Keratinocyte (primary cell): ENCODE measurements at regions not wholly inside any gene's neighbourhood (a gene's known extent, or its start where the extent isn't known, plus 50 kb on each side); places are given as distances from the start of the nearest gene placed in this dataset.

ENCODE experiments used
- DNase-seq: peaks from one replicate; pipeline ENCODE4 v3.0.0-alpha.2; 2011; ENCODE audit warnings: low read depth, missing footprints, low spot score
- FAIRE-seq: peaks from 2 replicates; lab custom pipeline; 2011; peaks lifted over from hg19 to GRCh38; lab: Jason Lieb, UNC
- H2AFZ ChIP-seq: 2 replicates; pipeline ENCODE4 v1.6.0; 2012; ENCODE audit warnings: low read length, control low read depth, inconsistent platforms; ENCODE audit not compliant: control insufficient read depth
- H3K27ac ChIP-seq: 2 replicates; pipeline ENCODE4 v1.5.1; 2011; ENCODE audit warnings: low read length; ENCODE audit not compliant: control insufficient read depth, insufficient read depth
- H3K27me3 ChIP-seq: 3 replicates; pipeline ENCODE4 v1.6.0; 2011; ENCODE audit warnings: low read length; ENCODE audit not compliant: control insufficient read depth, insufficient read depth; ENCODE audit errors: extremely low read depth
- H3K36me3 ChIP-seq, 2 experiments: 2 replicates in 1 of 2; 3 replicates in 1 of 2; pipeline ENCODE4 v1.5.1; 2011; ENCODE audit warnings: low read length in 2 of 2, mild to moderate bottlenecking in 1 of 2; ENCODE audit not compliant: control insufficient read depth in 2 of 2, insufficient read depth in 2 of 2; ENCODE audit errors: extremely low read depth in 1 of 2
- H3K4me1 ChIP-seq: 3 replicates; pipeline ENCODE4 v1.5.1; 2011; ENCODE audit warnings: low read length; ENCODE audit not compliant: control insufficient read depth, insufficient read depth; ENCODE audit errors: extremely low read depth
- H3K4me2 ChIP-seq: 3 replicates; pipeline ENCODE4 v1.6.0; 2011; ENCODE audit warnings: low read depth, low read length; ENCODE audit not compliant: control insufficient read depth, insufficient read depth; ENCODE audit errors: extremely low read depth
- H3K4me3 ChIP-seq, 3 experiments: fragments of 200-600 bp in 1 of 3; sonication (generic) in 1 of 3; 2 replicates in 2 of 3; 3 replicates in 1 of 3; pipeline ENCODE4 v1.5.1; 2011 to 2016; ENCODE audit warnings: low read length in 3 of 3, mild to moderate bottlenecking in 3 of 3, control low read depth in 2 of 3, inconsistent platforms in 1 of 3, low read depth in 1 of 3, mixed read lengths in 1 of 3, mixed run types in 1 of 3, moderate library complexity in 1 of 3; ENCODE audit not compliant: control insufficient read depth in 2 of 3, insufficient read depth in 2 of 3; ENCODE audit errors: extremely low read depth in 1 of 3
- H3K79me2 ChIP-seq: 2 replicates; pipeline ENCODE4 v1.6.0; 2012; ENCODE audit warnings: low read length; ENCODE audit not compliant: control insufficient read depth, insufficient read depth
- H3K9ac ChIP-seq: 3 replicates; pipeline ENCODE4 v1.6.0; 2011; ENCODE audit warnings: low read length; ENCODE audit not compliant: control insufficient read depth, insufficient read depth; ENCODE audit errors: extremely low read depth
- H3K9me1 ChIP-seq: 3 replicates; pipeline ENCODE4 v1.6.0; 2011; ENCODE audit warnings: low read length; ENCODE audit not compliant: control insufficient read depth, insufficient read depth; ENCODE audit errors: extremely low read depth
- H3K9me3 ChIP-seq: 2 replicates; pipeline ENCODE4 v1.5.1; 2012; ENCODE audit warnings: low read depth, low read length; ENCODE audit not compliant: control insufficient read depth
- H4K20me1 ChIP-seq: 3 replicates; pipeline ENCODE4 v1.6.0; 2011; ENCODE audit warnings: low read length; ENCODE audit not compliant: control insufficient read depth, insufficient read depth; ENCODE audit errors: extremely low read depth
- EZH2 ChIP-seq: IDR thresholded peaks from one replicate; pipeline ENCODE4 v1.6.1; 2012; ENCODE audit warnings: inconsistent platforms, mild to moderate bottlenecking, low read length, moderate library complexity
- dilution Hi-C: fragments of 300-500 bp; cut with MboI; formaldehyde crosslinking; loops from one replicate; pipeline ENCODE4 v1.7.0; 2020; ENCODE audit warnings: low sequenced_read_pairs; ENCODE audit not compliant: extremely low pct_ligation_motif_present
- small RNA-seq, 3 experiments: library from RNA; depleted of rRNA; stranded (forward); fragments of <200 nt; gene quantifications; one replicate each; pipeline ENCODE3, GENCODE V24; 2012; ENCODE audit warnings: low read depth in 3 of 3, low replicate concordance in 1 of 3; ENCODE audit not compliant: insufficient read length in 3 of 3
- TF ChIP-seq, protein P1 (sequence below), 3 experiments: IDR thresholded peaks in 1 of 3; conservative IDR thresholded peaks in 1 of 3; optimal IDR thresholded peaks in 1 of 3; 2 replicates in 2 of 3; 3 replicates in 1 of 3; pipeline versions ENCODE3 to v1.5.1; 2011; ENCODE audit warnings: low read length in 3 of 3, mild to moderate bottlenecking in 3 of 3, moderate library complexity in 2 of 3, control low read depth in 1 of 3, inconsistent platforms in 1 of 3; ENCODE audit not compliant: insufficient read depth in 2 of 3; ENCODE audit errors: extremely low read depth in 1 of 3

DNA sequence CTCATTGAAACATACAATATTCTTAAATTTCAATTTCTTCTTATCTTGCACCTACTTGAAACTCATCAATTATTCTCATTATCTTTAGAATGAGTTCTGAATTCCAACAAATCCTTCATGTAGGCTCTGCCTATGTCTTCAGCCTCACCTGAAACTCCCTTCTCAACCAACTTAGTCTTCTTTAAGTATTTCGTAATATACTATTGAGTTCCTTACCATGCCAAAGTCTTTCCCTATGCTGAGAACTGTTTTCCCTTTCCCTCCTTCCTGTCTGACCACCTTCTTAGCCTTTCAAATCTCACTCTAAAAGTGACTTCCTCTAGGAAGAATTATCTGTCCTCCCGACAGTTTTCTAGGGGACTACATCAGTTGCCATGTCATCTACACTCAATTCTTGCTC lies 50.9 kb upstream of the ZFAND5 start:
- Histone ChIP-seq H3K4me1 (no peaks in the 10 kb centered on the region), H3K27me3 (no peaks in the 10 kb centered on the region), H3K79me2 (no peaks in the 10 kb centered on the region), H2AFZ (no peak overlapping the region), H3K27ac (no peak overlapping the region), H3K9ac (no peak overlapping the region), H4K20me1 (no peaks in the 10 kb centered on the region), H3K36me3 (no peaks in the 10 kb centered on the region), H3K4me2 (no peak overlapping the region), H3K4me3 (no peak overlapping the region), H3K9me1 (no peaks in the 10 kb centered on the region), H3K9me3 (no peaks in the 10 kb centered on the region)
- FAIRE-seq (no peak), DNase-seq (no peak)
- dilution Hi-C loops, result no loop called here
- TF ChIP-seq, protein P1, sequence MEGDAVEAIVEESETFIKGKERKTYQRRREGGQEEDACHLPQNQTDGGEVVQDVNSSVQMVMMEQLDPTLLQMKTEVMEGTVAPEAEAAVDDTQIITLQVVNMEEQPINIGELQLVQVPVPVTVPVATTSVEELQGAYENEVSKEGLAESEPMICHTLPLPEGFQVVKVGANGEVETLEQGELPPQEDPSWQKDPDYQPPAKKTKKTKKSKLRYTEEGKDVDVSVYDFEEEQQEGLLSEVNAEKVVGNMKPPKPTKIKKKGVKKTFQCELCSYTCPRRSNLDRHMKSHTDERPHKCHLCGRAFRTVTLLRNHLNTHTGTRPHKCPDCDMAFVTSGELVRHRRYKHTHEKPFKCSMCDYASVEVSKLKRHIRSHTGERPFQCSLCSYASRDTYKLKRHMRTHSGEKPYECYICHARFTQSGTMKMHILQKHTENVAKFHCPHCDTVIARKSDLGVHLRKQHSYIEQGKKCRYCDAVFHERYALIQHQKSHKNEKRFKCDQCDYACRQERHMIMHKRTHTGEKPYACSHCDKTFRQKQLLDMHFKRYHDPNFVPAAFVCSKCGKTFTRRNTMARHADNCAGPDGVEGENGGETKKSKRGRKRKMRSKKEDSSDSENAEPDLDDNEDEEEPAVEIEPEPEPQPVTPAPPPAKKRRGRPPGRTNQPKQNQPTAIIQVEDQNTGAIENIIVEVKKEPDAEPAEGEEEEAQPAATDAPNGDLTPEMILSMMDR (optimal IDR thresholded peaks at IDR 0.05 in 1 of 3, IDR thresholded peaks at IDR 0.05 in 1 of 3, conservative IDR thresholded peaks at IDR 0.05 in 1 of 3; ENCODE audit: extremely low read depth in 1 of 3, insufficient read depth in 2 of 3, low read length in 3 of 3), result no peak
- no peak for TF ChIP-seq EZH2

DNA sequence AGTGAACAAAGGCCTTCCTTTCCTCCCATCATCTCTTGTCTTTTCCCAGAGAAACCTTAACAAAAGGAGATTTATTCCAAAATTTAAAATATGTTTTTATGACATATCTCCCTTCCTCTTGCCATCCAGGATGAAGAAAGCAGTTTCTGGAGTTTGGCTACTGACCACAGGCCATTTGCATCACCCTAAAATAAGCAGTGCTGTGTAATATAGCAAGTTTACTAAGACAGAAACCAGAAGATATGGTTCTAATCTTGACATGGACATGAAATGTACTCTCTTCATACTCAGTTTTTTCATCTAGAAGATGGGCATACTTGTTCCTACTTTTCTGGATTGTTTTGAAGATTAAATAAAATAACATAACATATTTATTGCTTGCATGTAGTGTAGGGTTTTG lies 50.2 kb upstream of the ZFAND5 start:
- Histone ChIP-seq H3K9me3 (no peaks in the 10 kb centered on the region), H3K27ac (no peak overlapping the region), H4K20me1 (no peaks in the 10 kb centered on the region), H3K36me3 (no peaks in the 10 kb centered on the region), H3K9me1 (no peaks in the 10 kb centered on the region), H3K9ac (no peak overlapping the region), H3K79me2 (no peaks in the 10 kb centered on the region), H3K27me3 (no peaks in the 10 kb centered on the region), H3K4me2 (no peak overlapping the region), H3K4me3 (no peak overlapping the region), H2AFZ (no peak overlapping the region), H3K4me1 (no peaks in the 10 kb centered on the region)
- FAIRE-seq (no peak), DNase-seq (no peak)
- no peak for TF ChIP-seq EZH2
- dilution Hi-C loops, result no loop called here

Small RNA genes in the stretch of these regions (small RNA-seq; reads per million reads assigned to genes)
- gene AL445646.1, result 0 reads per million in 3 experiments
